ENCODE measurements at regions not wholly inside any gene's neighbourhood (a gene's known extent, or its start where the extent isn't known, plus 50 kb on each side); places are given as distances from the start of the nearest gene placed in this dataset.
"Not testable (repeated sequence)": the region's sequence is repeated elsewhere in the genome, so short reads cannot be mapped to it uniquely, and the experiment has no call there.

- Mint-ChIP-seq H3K27me3 (no peaks in the 10 kb centered on the region), H3K27ac (no peak overlapping the region), H3K4me3 (no peak overlapping the region), H3K36me3 (ENCODE audit: low read depth) (no peaks in the 10 kb centered on the region), H3K4me1 (no peaks in the 10 kb centered on the region)
- DNase-seq = no peak
- ATAC-seq = no peak
- no peaks in the 10 kb centered on the region for H3K9me3 ChIP-seq (ENCODE audit: control insufficient read depth, low read length, poor library complexity, severe bottlenecking)
Observed at GRCh38 chrX:69066021-69066757, 99.1 kb downstream of the PJA1 start.

GRCh38 chrX:69065451-69065850, 99.8 kb downstream of the PJA1 start:
- H3K27ac Mint-ChIP-seq = no peak overlapping the region
- ATAC-seq (no peak), DNase-seq (no peak)
- H3K4me3 Mint-ChIP-seq = no peak overlapping the region
- H3K27me3 Mint-ChIP-seq = no peaks in the 10 kb centered on the region
- H3K36me3 Mint-ChIP-seq (ENCODE audit: low read depth) = no peaks in the 10 kb centered on the region
- H3K4me1 Mint-ChIP-seq = no peaks in the 10 kb centered on the region
- no peaks in the 10 kb centered on the region for H3K9me3 ChIP-seq (ENCODE audit: control insufficient read depth, low read length, poor library complexity, severe bottlenecking)

- DNase-seq (no peak), ATAC-seq (no peak)
- H3K9me3 ChIP-seq (ENCODE audit: control insufficient read depth, low read length, poor library complexity, severe bottlenecking) = no peaks in the 10 kb centered on the region
- no peaks in the 10 kb centered on the region for H3K4me1 Mint-ChIP-seq
- H3K27me3 Mint-ChIP-seq = no peaks in the 10 kb centered on the region
- no peak overlapping the region for H3K4me3 Mint-ChIP-seq
- no peak overlapping the region for H3K27ac Mint-ChIP-seq
- H3K36me3 Mint-ChIP-seq (ENCODE audit: low read depth) = no peaks in the 10 kb centered on the region
Observed at GRCh38 chrX:69063486-69063885, 101.8 kb downstream of the PJA1 start.

GRCh38 chrX:69062493-69062892, 102.8 kb downstream of the PJA1 start:
- no peak overlapping the region for H3K27ac Mint-ChIP-seq
- no peaks in the 10 kb centered on the region for H3K9me3 ChIP-seq (ENCODE audit: control insufficient read depth, low read length, poor library complexity, severe bottlenecking)
- H3K4me1 Mint-ChIP-seq = no peaks in the 10 kb centered on the region
- DNase-seq (no peak), ATAC-seq (no peak)
- H3K36me3 Mint-ChIP-seq (ENCODE audit: low read depth) = no peaks in the 10 kb centered on the region
- H3K27me3 Mint-ChIP-seq = no peaks in the 10 kb centered on the region
- no peak overlapping the region for H3K4me3 Mint-ChIP-seq

GRCh38 chrX:69060631-69061408, 104.4 kb downstream of the PJA1 start:
- ATAC-seq = no peak
- no peak overlapping the region for H3K27ac Mint-ChIP-seq
- no peak for DNase-seq
- no peaks in the 10 kb centered on the region for H3K4me1 Mint-ChIP-seq
- no peaks in the 10 kb centered on the region for H3K36me3 Mint-ChIP-seq (ENCODE audit: low read depth)
- H3K27me3 Mint-ChIP-seq = no peaks in the 10 kb centered on the region
- no peaks in the 10 kb centered on the region for H3K9me3 ChIP-seq (ENCODE audit: control insufficient read depth, low read length, poor library complexity, severe bottlenecking)
- H3K4me3 Mint-ChIP-seq = no peak overlapping the region

- Mint-ChIP-seq H3K27me3 (no peaks in the 10 kb centered on the region), H3K36me3 (ENCODE audit: low read depth) (no peaks in the 10 kb centered on the region), H3K27ac (no peak overlapping the region), H3K4me3 (no peak overlapping the region), H3K4me1 (no peaks in the 10 kb centered on the region)
- no peak for ATAC-seq
- H3K9me3 ChIP-seq (ENCODE audit: control insufficient read depth, low read length, poor library complexity, severe bottlenecking) = no peaks in the 10 kb centered on the region
- DNase-seq = no peak
Observed at GRCh38 chrX:69055193-69055592, 110.1 kb downstream of the PJA1 start.

- not testable (repeated sequence) for H3K36me3 Mint-ChIP-seq (ENCODE audit: low read depth); H3K4me3 Mint-ChIP-seq; H3K27me3 Mint-ChIP-seq; H3K27ac Mint-ChIP-seq; H3K9me3 ChIP-seq (ENCODE audit: control insufficient read depth, low read length, poor library complexity, severe bottlenecking); ATAC-seq; DNase-seq; H3K4me1 Mint-ChIP-seq
Observed at GRCh38 chrX:69054497-69054896, 110.8 kb downstream of the PJA1 start.

GRCh38 chrX:69051901-69052300, 113.4 kb downstream of the PJA1 start:
- no peak overlapping the region for H3K27ac Mint-ChIP-seq

GRCh38 chrX:69050051-69050765, 115.0 kb downstream of the PJA1 start:
- H3K9me3 ChIP-seq (ENCODE audit: control insufficient read depth, low read length, poor library complexity, severe bottlenecking) = no peaks in the 10 kb centered on the region
- Mint-ChIP-seq H3K4me1 (no peaks in the 10 kb centered on the region), H3K27me3 (no peaks in the 10 kb centered on the region), H3K36me3 (ENCODE audit: low read depth) (no peaks in the 10 kb centered on the region), H3K27ac (no peak overlapping the region), H3K4me3 (no peak overlapping the region)
- ATAC-seq (no peak), DNase-seq (no peak)

More at GRCh38 chrX:69051901-69052300, 113.4 kb downstream of the PJA1 start:
- Mint-ChIP-seq H3K4me1 (no peaks in the 10 kb centered on the region), H3K4me3 (no peak overlapping the region), H3K27me3 (no peaks in the 10 kb centered on the region), H3K36me3 (ENCODE audit: low read depth) (no peaks in the 10 kb centered on the region)
- DNase-seq = no peak
- no peak for ATAC-seq
- no peaks in the 10 kb centered on the region for H3K9me3 ChIP-seq (ENCODE audit: control insufficient read depth, low read length, poor library complexity, severe bottlenecking)

GRCh38 chrX:69046996-69047490, 118.2 kb downstream of the PJA1 start:
- DNase-seq = no peak

GRCh38 chrX:69045616-69046345, 119.5 kb downstream of the PJA1 start:
- Mint-ChIP-seq H3K27ac (no peak overlapping the region), H3K4me1 (no peaks in the 10 kb centered on the region), H3K4me3 (no peak overlapping the region), H3K27me3 (peaks cover 6% of the 10 kb centered on the region), H3K36me3 (ENCODE audit: low read depth) (no peaks in the 10 kb centered on the region)
- no peak for DNase-seq
- ATAC-seq = no peak
- no peaks in the 10 kb centered on the region for H3K9me3 ChIP-seq (ENCODE audit: control insufficient read depth, low read length, poor library complexity, severe bottlenecking)

More at GRCh38 chrX:69046996-69047490, 118.2 kb downstream of the PJA1 start:
- no peak for ATAC-seq
- Mint-ChIP-seq H3K4me3 (no peak overlapping the region), H3K36me3 (ENCODE audit: low read depth) (no peaks in the 10 kb centered on the region), H3K27me3 (peaks cover 5% of the 10 kb centered on the region), H3K4me1 (no peaks in the 10 kb centered on the region), H3K27ac (no peak overlapping the region)
- no peaks in the 10 kb centered on the region for H3K9me3 ChIP-seq (ENCODE audit: control insufficient read depth, low read length, poor library complexity, severe bottlenecking)

- DNase-seq = no peak
- H3K36me3 Mint-ChIP-seq (ENCODE audit: low read depth) = no peaks in the 10 kb centered on the region
- H3K27me3 Mint-ChIP-seq = peaks cover 6% of the 10 kb centered on the region
- no peak overlapping the region for H3K4me3 Mint-ChIP-seq
- H3K4me1 Mint-ChIP-seq = no peaks in the 10 kb centered on the region
- no peak for ATAC-seq
- H3K27ac Mint-ChIP-seq = no peak overlapping the region
- no peaks in the 10 kb centered on the region for H3K9me3 ChIP-seq (ENCODE audit: control insufficient read depth, low read length, poor library complexity, severe bottlenecking)
Observed at GRCh38 chrX:69038816-69039215, 126.4 kb downstream of the PJA1 start.

GRCh38 chrX:69038188-69038587, 127.1 kb downstream of the PJA1 start:
- H3K4me3 Mint-ChIP-seq = no peak overlapping the region
- H3K36me3 Mint-ChIP-seq (ENCODE audit: low read depth) = no peaks in the 10 kb centered on the region
- ATAC-seq (no peak), DNase-seq (no peak)
- H3K9me3 ChIP-seq (ENCODE audit: control insufficient read depth, low read length, poor library complexity, severe bottlenecking) = no peaks in the 10 kb centered on the region
- no peaks in the 10 kb centered on the region for H3K4me1 Mint-ChIP-seq
- H3K27ac Mint-ChIP-seq = no peak overlapping the region
- peaks cover 6% of the 10 kb centered on the region for H3K27me3 Mint-ChIP-seq

Measured in T-helper 17 cell (primary cell).